IMR-90 (cell line): ENCODE measurements at regions not wholly inside any gene's neighbourhood (a gene's known extent, or its start where the extent isn't known, plus 50 kb on each side); places are given as distances from the start of the nearest gene placed in this dataset.
"Not testable (repeated sequence)": the region's sequence is repeated elsewhere in the genome, so short reads cannot be mapped to it uniquely, and the experiment has no call there.

Experiments used
- ATAC-seq: fragments of 200-7000 bp; cut with Tn5 transposase; 2 replicates; pipeline ENCODE4 v1.9.1; 2020; ENCODE audit warnings: low read depth, mild to moderate bottlenecking, moderate library complexity
- BruUV-seq: library from RNA; stranded (reverse); fragments of 400-500 nt; replicated peaks from 2 replicates; lab custom pipeline; 2021; lab: Mats Ljungman, UMichigan
- CTCF ChIA-PET: fragments of 300-600 bp; formaldehyde crosslinking; extraction: SDS; loops from one replicate; lab custom pipeline; 2021; ENCODE audit warnings: antibody characterized with exemption; lab: Yijun Ruan, JAX
- POLR2A ChIA-PET: fragments of 300-600 bp; sonication (Branson Sonifier 250); formaldehyde crosslinking; loops from one replicate; lab custom pipeline; 2022; ENCODE audit warnings: antibody characterized with exemption; ENCODE audit not compliant: unreplicated experiment; lab: Charles Lee
- DNase-seq: peaks from one replicate; pipeline ENCODE4 v3.0.0; 2013
- H2AFZ ChIP-seq: replicated peaks from 2 replicates; pipeline ENCODE3; 2013; ENCODE audit warnings: low read length, mild to moderate bottlenecking; ENCODE audit not compliant: poor library complexity
- H2AK5ac ChIP-seq: 2 replicates; pipeline ENCODE4 v1.6.1; 2013; ENCODE audit warnings: low read depth, low read length, inconsistent platforms
- H2AK9ac ChIP-seq: replicated peaks from 2 replicates; pipeline ENCODE3; 2013; ENCODE audit warnings: mild to moderate bottlenecking, low read depth, low read length, moderate library complexity; ENCODE audit not compliant: poor library complexity
- H2BK120ac ChIP-seq: 2 replicates; pipeline ENCODE4 v1.6.1; 2013; ENCODE audit warnings: low read depth, low read length, inconsistent platforms
- H2BK15ac ChIP-seq: 3 replicates; pipeline ENCODE4 v1.6.1; 2013; ENCODE audit warnings: low read depth, low read length, inconsistent platforms
- H2BK20ac ChIP-seq: 2 replicates; pipeline ENCODE4 v1.6.1; 2013; ENCODE audit warnings: low read depth, mild to moderate bottlenecking, inconsistent platforms, low read length, moderate library complexity
- H2BK5ac ChIP-seq: 2 replicates; pipeline ENCODE4 v1.6.1; 2013; ENCODE audit warnings: mild to moderate bottlenecking, low read depth, low read length, inconsistent platforms; ENCODE audit not compliant: poor library complexity, severe bottlenecking
- H3K14ac ChIP-seq: replicated peaks from 2 replicates; pipeline ENCODE4 v1.6.1; 2013; ENCODE audit warnings: low read depth, low read length, inconsistent platforms
- H3K18ac ChIP-seq: 2 replicates; pipeline ENCODE4 v1.6.1; 2013; ENCODE audit warnings: low read depth, low read length, control low read depth
- H3K23ac ChIP-seq: 2 replicates; pipeline ENCODE4 v1.6.1; 2013; ENCODE audit warnings: low read depth, low read length, inconsistent platforms
- H3K27ac ChIP-seq: 2 replicates; pipeline ENCODE4 v1.5.1; 2013; ENCODE audit warnings: mild to moderate bottlenecking, control low read depth, low read length; ENCODE audit not compliant: insufficient read depth
- H3K27me3 ChIP-seq: 2 replicates; pipeline ENCODE4 v1.6.1; 2013; ENCODE audit warnings: low read length; ENCODE audit not compliant: control insufficient read depth, insufficient read depth
- H3K36me3 ChIP-seq: 2 replicates; pipeline ENCODE4 v1.6.1; 2013; ENCODE audit warnings: low read length, mixed read lengths; ENCODE audit not compliant: control insufficient read depth, insufficient read depth
- H3K4ac ChIP-seq: 2 replicates; pipeline ENCODE4 v1.6.1; 2013; ENCODE audit warnings: low read depth, low read length, inconsistent platforms
- H3K4me1 ChIP-seq: 2 replicates; pipeline ENCODE4 v1.6.1; 2013; ENCODE audit warnings: low read length, mixed read lengths; ENCODE audit not compliant: control insufficient read depth, insufficient read depth
- H3K4me2 ChIP-seq: 2 replicates; pipeline ENCODE4 v1.6.1; 2013; ENCODE audit warnings: low read depth, mild to moderate bottlenecking, control low read depth, low read length, moderate library complexity
- H3K4me3 ChIP-seq: 2 replicates; pipeline ENCODE4 v1.5.1; 2013; ENCODE audit warnings: low read depth, mild to moderate bottlenecking, control low read depth, low read length, moderate library complexity; ENCODE audit not compliant: insufficient read depth
- H3K56ac ChIP-seq: 2 replicates; pipeline ENCODE4 v1.6.1; 2013; ENCODE audit warnings: low read length, inconsistent platforms; ENCODE audit not compliant: insufficient read depth; ENCODE audit errors: extremely low read depth
- H3K79me1 ChIP-seq, 2 experiments: 2 replicates each; pipeline ENCODE4 v1.6.1; 2013; ENCODE audit warnings: low read length in 2 of 2, inconsistent platforms in 1 of 2, low read depth in 1 of 2
- H3K9ac ChIP-seq: 2 replicates; pipeline ENCODE4 v1.6.1; 2013; ENCODE audit warnings: low read depth, low read length, control low read depth
- H3K9me1 ChIP-seq: 2 replicates; pipeline ENCODE4 v1.6.1; 2013; ENCODE audit warnings: low read length, inconsistent platforms; ENCODE audit not compliant: insufficient read depth
- H3K9me3 ChIP-seq: 2 replicates; pipeline ENCODE4 v1.6.1; 2013; ENCODE audit warnings: low read length; ENCODE audit not compliant: control insufficient read depth, insufficient read depth
- H4K20me1 ChIP-seq: 2 replicates; pipeline ENCODE4 v1.6.1; 2013; ENCODE audit warnings: low read length, inconsistent platforms; ENCODE audit not compliant: insufficient read depth
- H4K5ac ChIP-seq: 2 replicates; pipeline ENCODE4 v1.6.1; 2013; ENCODE audit warnings: mild to moderate bottlenecking, low read depth, low read length, control low read depth
- H4K8ac ChIP-seq, 2 experiments: 2 replicates each; pipeline ENCODE4 v1.6.1; 2013; ENCODE audit warnings: low read depth in 2 of 2, low read length in 2 of 2, control low read depth in 1 of 2, inconsistent platforms in 1 of 2
- H4K91ac ChIP-seq: 2 replicates; pipeline ENCODE4 v1.6.1; 2013; ENCODE audit warnings: low read depth, low read length, inconsistent platforms; ENCODE audit not compliant: insufficient read depth
- WGBS, 2 experiments: methylation state at CpG; one replicate each; pipeline versions ENCODE4 v1.1.5 to v1.1.7; 2013; ENCODE audit warnings: missing lambda C conversion rate in 2 of 2; ENCODE audit not compliant: insufficient read length in 1 of 2; ENCODE audit errors: extremely low coverage in 2 of 2; 5-methylcytosine and 5-hydroxymethylcytosine counted together
- dilution Hi-C: fragments of 300-500 bp; cut with HindIII; formaldehyde crosslinking; loops from one replicate; pipeline ENCODE4 v1.14.3; 2018; ENCODE audit warnings: low sequenced_read_pairs; ENCODE audit not compliant: unreplicated experiment
- in situ Hi-C: fragments of 300-500 bp; cut with MboI; formaldehyde crosslinking; loops from 3 replicates; pipeline ENCODE4 v1.14.3; 2019; ENCODE audit warnings: low sequenced_read_pairs, inconsistent platforms, mixed read lengths
- intact Hi-C: fragments of 100-400 bp; cut with micrococcal nuclease; formaldehyde crosslinking; loops from 2 replicates; pipeline ENCODE4 v1.10.0; 2022

- CTCF ChIA-PET, H3K4me3 ChIP-seq, H3K9me1 ChIP-seq, H3K9me3 ChIP-seq, H4K5ac ChIP-seq, intact Hi-C loops, H3K79me1 ChIP-seq, in situ Hi-C loops, H3K14ac ChIP-seq, BruUV-seq, H3K36me3 ChIP-seq, H3K27me3 ChIP-seq, H3K4me2 ChIP-seq, H3K56ac ChIP-seq, H3K9ac ChIP-seq, H2AK5ac ChIP-seq, dilution Hi-C loops, H2BK15ac ChIP-seq, H4K91ac ChIP-seq, ATAC-seq, H3K4ac ChIP-seq, DNase-seq, H4K20me1 ChIP-seq, H2BK5ac ChIP-seq, H3K27ac ChIP-seq, H3K18ac ChIP-seq, H2AFZ ChIP-seq, H4K8ac ChIP-seq, POLR2A ChIA-PET, H2BK20ac ChIP-seq, H2BK120ac ChIP-seq, H2AK9ac ChIP-seq, H3K23ac ChIP-seq, H3K4me1 ChIP-seq: not testable (repeated sequence)
- WGBS, 2 experiments, result no CpG with 5 or more reads among the region's 2 CpGs
Measured at GRCh38 chr2:58466021-58466420, 224.9 kb upstream of the FANCL start.
